ENCODE measurements at regions not wholly inside any gene's neighbourhood (a gene's known extent, or its start where the extent isn't known, plus 50 kb on each side); places are given as distances from the start of the nearest gene placed in this dataset.
"Not testable (repeated sequence)": the region's sequence is repeated elsewhere in the genome, so short reads cannot be mapped to it uniquely, and the experiment has no call there.

GRCh38 chr4:15168759-15169158, 166.5 kb downstream of the CPEB2 start:
- Histone ChIP-seq H3K4me1 (ENCODE audit: control insufficient read depth in 1 of 2, low read depth in 2 of 2) (no peaks in the 10 kb centered on the region), H3K27ac (no peak overlapping the region), H3K27me3 (replicated peaks; ENCODE audit: insufficient read depth) (no peaks in the 10 kb centered on the region), H3K9me3 (peaks cover 8% of the 10 kb centered on the region), H3K4me3 (no peak overlapping the region), H3K36me3 (no peaks in the 10 kb centered on the region)
- DNase-seq (ENCODE audit: low spot score) (no peak), ATAC-seq (ENCODE audit: insufficient number of reproducible peaks, low FRiP score, low read depth) (no peak)
- no peak for TF ChIP-seq CTCF (IDR thresholded peaks at IDR 0.05)

GRCh38 chr4:15171725-15172124, 169.4 kb downstream of the CPEB2 start:
- Histone ChIP-seq H3K9me3 (peaks cover 8% of the 10 kb centered on the region), H3K4me1 (ENCODE audit: control insufficient read depth in 1 of 2, low read depth in 2 of 2) (no peaks in the 10 kb centered on the region), H3K36me3 (no peaks in the 10 kb centered on the region), H3K4me3 (no peak overlapping the region), H3K27ac (no peak overlapping the region), H3K27me3 (replicated peaks; ENCODE audit: insufficient read depth) (no peaks in the 10 kb centered on the region)
- no peak for TF ChIP-seq CTCF (IDR thresholded peaks at IDR 0.05)
- no peak for ATAC-seq (ENCODE audit: insufficient number of reproducible peaks, low FRiP score, low read depth)
- no peak for DNase-seq (ENCODE audit: low spot score)

GRCh38 chr4:15173251-15173650, 171.0 kb downstream of the CPEB2 start:
- ATAC-seq (ENCODE audit: insufficient number of reproducible peaks, low FRiP score, low read depth): no peak
- Histone ChIP-seq H3K4me3 (no peak overlapping the region), H3K27me3 (replicated peaks; ENCODE audit: insufficient read depth) (no peaks in the 10 kb centered on the region), H3K4me1 (ENCODE audit: control insufficient read depth in 1 of 2, low read depth in 2 of 2) (no peaks in the 10 kb centered on the region), H3K36me3 (no peaks in the 10 kb centered on the region), H3K27ac (no peak overlapping the region), H3K9me3 (peaks cover 8% of the 10 kb centered on the region)
- TF ChIP-seq CTCF (IDR thresholded peaks at IDR 0.05): no peak
- DNase-seq (ENCODE audit: low spot score): no peak

- not testable (repeated sequence) for DNase-seq (ENCODE audit: low spot score); H3K4me3 ChIP-seq; H3K36me3 ChIP-seq; H3K4me1 ChIP-seq (ENCODE audit: control insufficient read depth in 1 of 2, low read depth in 2 of 2); ATAC-seq (ENCODE audit: insufficient number of reproducible peaks, low FRiP score, low read depth); H3K27me3 ChIP-seq (replicated peaks; ENCODE audit: insufficient read depth); H3K27ac ChIP-seq; H3K9me3 ChIP-seq
Observed at GRCh38 chr4:15174168-15174567, 171.9 kb downstream of the CPEB2 start.

GRCh38 chr4:15179842-15180241, 177.6 kb downstream of the CPEB2 start:
- not testable (repeated sequence) for H3K4me1 ChIP-seq (ENCODE audit: control insufficient read depth in 1 of 2, low read depth in 2 of 2); H3K4me3 ChIP-seq; H3K9me3 ChIP-seq; H3K36me3 ChIP-seq; DNase-seq (ENCODE audit: low spot score); H3K27me3 ChIP-seq (replicated peaks; ENCODE audit: insufficient read depth); ATAC-seq (ENCODE audit: insufficient number of reproducible peaks, low FRiP score, low read depth); H3K27ac ChIP-seq

- TF ChIP-seq CTCF (IDR thresholded peaks at IDR 0.05): no peak
- H3K4me1 ChIP-seq (ENCODE audit: control insufficient read depth in 1 of 2, low read depth in 2 of 2): peaks cover 0 to 6% of the 10 kb centered on the region in 2 donors
- no peaks in the 10 kb centered on the region for H3K27me3 ChIP-seq (replicated peaks; ENCODE audit: insufficient read depth)
- H3K27ac ChIP-seq: no peak overlapping the region
- ATAC-seq (ENCODE audit: insufficient number of reproducible peaks, low FRiP score, low read depth) (no peak), DNase-seq (ENCODE audit: low spot score) (no peak)
- H3K9me3 ChIP-seq: no peaks in the 10 kb centered on the region
- H3K36me3 ChIP-seq: no peaks in the 10 kb centered on the region
- H3K4me3 ChIP-seq: no peak overlapping the region
Observed at GRCh38 chr4:15182600-15183220, 180.4 kb downstream of the CPEB2 start.
